Neural progenitor cell (in vitro differentiated cells): ENCODE measurements at regions not wholly inside any gene's neighbourhood (a gene's known extent, or its start where the extent isn't known, plus 50 kb on each side); places are given as distances from the start of the nearest gene placed in this dataset.

Experiments
- DNase-seq: peaks from one replicate; pipeline ENCODE4 v3.0.0-alpha.2; 2016; ENCODE audit warnings: low spot score
- H2AFZ ChIP-seq: fragments of 200-600 bp; sonication (generic); replicated peaks from 2 replicates; pipeline ENCODE4 v1.6.1; 2016; ENCODE audit warnings: antibody characterized with exemption
- H3F3A ChIP-seq: fragments of 200-600 bp; sonication (generic); 2 replicates; pipeline ENCODE4 v1.6.1; 2016; ENCODE audit warnings: antibody characterized with exemption, low read depth
- H3K27ac ChIP-seq: fragments of 200-600 bp; sonication (generic); 2 replicates; pipeline ENCODE4 v1.5.1; 2016; ENCODE audit warnings: mild to moderate bottlenecking
- H3K27me3 ChIP-seq: fragments of 200-600 bp; sonication (generic); 2 replicates; pipeline ENCODE4 v1.6.1; 2016; ENCODE audit warnings: mild to moderate bottlenecking, moderate library complexity
- H3K36me3 ChIP-seq: fragments of 200-600 bp; sonication (generic); 2 replicates; pipeline ENCODE4 v1.5.1; 2016
- H3K4me1 ChIP-seq: fragments of 200-600 bp; sonication (generic); 2 replicates; pipeline ENCODE4 v1.6.1; 2016; ENCODE audit warnings: mixed run types
- H3K4me2 ChIP-seq: fragments of 200-600 bp; sonication (generic); 2 replicates; pipeline ENCODE4 v1.6.1; 2016
- H3K4me3 ChIP-seq: fragments of 200-600 bp; sonication (generic); 2 replicates; pipeline ENCODE4 v1.5.1; 2016
- H3K79me2 ChIP-seq: fragments of 200-600 bp; sonication (generic); 2 replicates; pipeline ENCODE4 v1.6.1; 2016; ENCODE audit warnings: low read depth
- H3K9ac ChIP-seq: fragments of 200-600 bp; sonication (generic); 2 replicates; pipeline ENCODE4 v1.6.1; 2016
- H3K9me3 ChIP-seq: fragments of 200-600 bp; sonication (generic); 2 replicates; pipeline ENCODE4 v1.5.1; 2016; ENCODE audit warnings: low read depth
- H4K20me1 ChIP-seq: fragments of 200-600 bp; sonication (generic); 2 replicates; pipeline ENCODE4 v1.6.1; 2016; ENCODE audit warnings: low read depth
- H3K27ac Mint-ChIP-seq: 3 replicates; pipeline ENCODE4 v1.8.0; 2021; ENCODE audit warnings: mixed read lengths
- H3K27me3 Mint-ChIP-seq: 2 replicates; pipeline ENCODE4 v1.8.0; 2022; ENCODE audit warnings: low read depth, mild to moderate bottlenecking, inconsistent platforms, moderate library complexity, mixed read lengths; ENCODE audit not compliant: insufficient read depth
- H3K36me3 Mint-ChIP-seq: 3 replicates; pipeline ENCODE4 v1.8.0; 2021; ENCODE audit warnings: mixed read lengths
- H3K4me1 Mint-ChIP-seq: 3 replicates; pipeline ENCODE4 v1.8.0; 2021; ENCODE audit warnings: mixed read lengths
- H3K4me3 Mint-ChIP-seq: 3 replicates; pipeline ENCODE4 v1.8.0; 2021; ENCODE audit warnings: mild to moderate bottlenecking, moderate library complexity, mixed read lengths
- H3K9me3 Mint-ChIP-seq: 3 replicates; pipeline ENCODE4 v1.8.0; 2020; ENCODE audit warnings: mixed read lengths
- EZH2 ChIP-seq: fragments of 200-600 bp; sonication (generic); IDR thresholded peaks from 2 replicates; pipeline ENCODE4 v1.6.1; 2017; ENCODE audit warnings: antibody characterized with exemption, mild to moderate bottlenecking, moderate library complexity
- EZH2phosphoT487 ChIP-seq: fragments of 200-600 bp; sonication (generic); IDR thresholded peaks from 2 replicates; pipeline ENCODE4 v1.6.1; 2017; ENCODE audit warnings: antibody characterized with exemption
- TF ChIP-seq, protein P1 (sequence below): fragments of 200-600 bp; sonication (generic); IDR thresholded peaks from 2 replicates; pipeline ENCODE4 v1.5.1; 2017; ENCODE audit warnings: antibody characterized with exemption, mild to moderate bottlenecking

DNA sequence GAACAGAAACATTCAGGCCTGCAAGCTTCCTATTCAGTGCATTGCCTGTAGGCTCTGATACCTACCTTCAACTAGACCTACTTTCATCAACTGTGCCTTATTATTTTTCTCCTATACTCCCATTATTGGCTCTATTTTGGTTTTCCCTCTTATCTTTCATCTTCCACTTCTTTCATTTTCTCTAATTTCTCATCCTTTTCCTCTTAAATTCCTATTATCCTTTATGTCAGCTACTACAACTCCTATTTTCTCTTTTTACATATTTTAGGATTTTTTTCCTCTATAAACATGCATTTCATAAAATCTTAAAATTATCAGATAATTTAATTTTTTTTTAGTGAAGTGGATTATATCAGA, 61.6 kb upstream of the PRDM8 start:
- no peak overlapping the region for H3K4me3 Mint-ChIP-seq
- Histone ChIP-seq H3F3A (no peaks in the 10 kb centered on the region), H4K20me1 (no peaks in the 10 kb centered on the region), H3K79me2 (no peaks in the 10 kb centered on the region), H3K9ac (no peak overlapping the region), H2AFZ (no peak overlapping the region), H3K36me3 (no peaks in the 10 kb centered on the region), H3K27me3 (no peaks in the 10 kb centered on the region), H3K4me3 (no peak overlapping the region), H3K27ac (no peak overlapping the region), H3K9me3 (no peaks in the 10 kb centered on the region), H3K4me1 (no peaks in the 10 kb centered on the region), H3K4me2 (no peak overlapping the region)
- no peaks in the 10 kb centered on the region for H3K27me3 Mint-ChIP-seq
- DNase-seq: no peak
- H3K27ac Mint-ChIP-seq: no peak overlapping the region
- no peaks in the 10 kb centered on the region for H3K9me3 Mint-ChIP-seq
- H3K4me1 Mint-ChIP-seq: no peaks in the 10 kb centered on the region
- TF ChIP-seq EZH2 (no peak), EZH2phosphoT487 (no peak)
- TF ChIP-seq, protein P1, sequence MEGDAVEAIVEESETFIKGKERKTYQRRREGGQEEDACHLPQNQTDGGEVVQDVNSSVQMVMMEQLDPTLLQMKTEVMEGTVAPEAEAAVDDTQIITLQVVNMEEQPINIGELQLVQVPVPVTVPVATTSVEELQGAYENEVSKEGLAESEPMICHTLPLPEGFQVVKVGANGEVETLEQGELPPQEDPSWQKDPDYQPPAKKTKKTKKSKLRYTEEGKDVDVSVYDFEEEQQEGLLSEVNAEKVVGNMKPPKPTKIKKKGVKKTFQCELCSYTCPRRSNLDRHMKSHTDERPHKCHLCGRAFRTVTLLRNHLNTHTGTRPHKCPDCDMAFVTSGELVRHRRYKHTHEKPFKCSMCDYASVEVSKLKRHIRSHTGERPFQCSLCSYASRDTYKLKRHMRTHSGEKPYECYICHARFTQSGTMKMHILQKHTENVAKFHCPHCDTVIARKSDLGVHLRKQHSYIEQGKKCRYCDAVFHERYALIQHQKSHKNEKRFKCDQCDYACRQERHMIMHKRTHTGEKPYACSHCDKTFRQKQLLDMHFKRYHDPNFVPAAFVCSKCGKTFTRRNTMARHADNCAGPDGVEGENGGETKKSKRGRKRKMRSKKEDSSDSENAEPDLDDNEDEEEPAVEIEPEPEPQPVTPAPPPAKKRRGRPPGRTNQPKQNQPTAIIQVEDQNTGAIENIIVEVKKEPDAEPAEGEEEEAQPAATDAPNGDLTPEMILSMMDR: no peak
- no peaks in the 10 kb centered on the region for H3K36me3 Mint-ChIP-seq

DNA sequence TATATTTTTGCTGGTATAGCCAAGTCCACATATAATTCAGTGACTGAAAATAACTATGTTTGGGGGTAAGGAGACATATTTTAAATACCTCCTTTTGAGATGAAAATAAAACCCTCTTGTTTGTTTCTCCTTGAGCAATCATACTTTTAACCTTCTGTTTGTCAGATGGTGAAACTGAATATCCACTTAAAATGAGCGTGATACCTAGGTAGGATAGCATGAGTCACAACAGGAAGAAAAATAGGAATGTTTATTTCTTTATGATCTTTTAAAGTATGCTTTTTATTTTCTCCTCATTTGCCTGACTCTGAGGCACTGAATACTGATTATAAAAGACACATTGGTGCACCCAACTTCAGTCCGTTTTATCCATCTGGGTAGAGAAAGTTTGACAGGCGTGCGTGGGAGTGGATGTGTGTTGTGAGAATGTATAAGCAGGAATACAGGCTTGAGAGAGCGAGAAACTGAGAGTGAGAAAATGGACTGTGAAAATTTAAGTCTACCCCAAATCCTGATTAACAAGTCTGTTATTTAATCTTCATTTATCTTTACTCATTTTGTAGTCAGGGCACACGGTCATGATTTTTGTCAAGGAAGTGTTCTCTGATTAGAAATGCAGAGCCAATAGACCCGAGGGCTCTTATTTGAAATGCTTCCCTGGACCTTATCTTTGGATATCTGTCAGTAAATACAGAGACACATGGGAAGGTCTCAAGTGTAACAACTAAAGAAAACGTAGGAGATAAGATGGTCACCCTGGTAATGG, 62.1 kb upstream of the ANTXR2 start:
- Histone ChIP-seq H3K9me3 (no peaks in the 10 kb centered on the region), H3K27ac (no peak overlapping the region), H3F3A (no peaks in the 10 kb centered on the region), H4K20me1 (no peaks in the 10 kb centered on the region), H3K36me3 (no peaks in the 10 kb centered on the region), H2AFZ (no peak overlapping the region), H3K27me3 (no peaks in the 10 kb centered on the region), H3K4me1 (no peaks in the 10 kb centered on the region), H3K4me2 (no peak overlapping the region), H3K9ac (no peak overlapping the region), H3K4me3 (no peak overlapping the region), H3K79me2 (no peaks in the 10 kb centered on the region)
- H3K27me3 Mint-ChIP-seq: no peaks in the 10 kb centered on the region
- no peak overlapping the region for H3K27ac Mint-ChIP-seq
- TF ChIP-seq, protein P1: no peak
- no peak for TF ChIP-seq EZH2phosphoT487
- no peak for TF ChIP-seq EZH2
- no peaks in the 10 kb centered on the region for H3K4me1 Mint-ChIP-seq
- H3K9me3 Mint-ChIP-seq: no peaks in the 10 kb centered on the region
- no peaks in the 10 kb centered on the region for H3K36me3 Mint-ChIP-seq
- H3K4me3 Mint-ChIP-seq: no peak overlapping the region
- DNase-seq: no peak

DNA sequence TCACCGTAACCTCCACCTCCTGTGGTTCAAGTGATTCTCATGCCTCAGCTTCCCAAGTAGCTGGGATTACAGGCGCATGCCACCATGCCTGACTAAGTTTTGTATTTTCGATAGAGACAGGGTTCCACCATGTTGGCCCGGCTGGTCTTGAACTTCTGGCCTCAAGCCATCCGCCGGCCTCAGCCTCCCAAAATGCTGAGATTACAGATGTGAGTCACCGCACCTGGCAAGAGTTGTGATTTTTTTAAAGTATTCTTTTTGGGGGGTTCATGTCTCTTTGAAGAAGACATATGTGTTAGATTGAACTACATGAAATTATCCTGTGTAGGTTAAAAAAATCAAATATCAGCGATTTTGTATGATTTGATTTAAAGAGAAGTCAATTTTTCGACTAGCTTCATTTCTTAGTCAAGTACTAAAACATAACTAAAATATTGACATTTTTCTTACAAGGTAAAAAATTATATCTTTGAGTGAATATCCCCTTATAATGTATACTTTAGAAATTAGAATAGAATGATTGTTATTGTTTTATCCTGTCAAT, 60.3 kb upstream of the ANTXR2 start:
- no peak for DNase-seq
- H3K27ac Mint-ChIP-seq: no peak overlapping the region
- no peak overlapping the region for H3K4me3 Mint-ChIP-seq

More for the DNA sequence above, 60.3 kb upstream of the ANTXR2 start:
- Histone ChIP-seq H3K4me2 (no peak overlapping the region), H4K20me1 (no peaks in the 10 kb centered on the region), H3K4me1 (no peaks in the 10 kb centered on the region), H3K9ac (no peak overlapping the region), H3F3A (no peaks in the 10 kb centered on the region), H3K27me3 (no peaks in the 10 kb centered on the region), H3K4me3 (no peak overlapping the region), H2AFZ (no peak overlapping the region), H3K36me3 (no peaks in the 10 kb centered on the region), H3K9me3 (no peaks in the 10 kb centered on the region), H3K27ac (no peak overlapping the region), H3K79me2 (no peaks in the 10 kb centered on the region)
- no peak for TF ChIP-seq EZH2phosphoT487
- no peak for TF ChIP-seq EZH2
- TF ChIP-seq, protein P1: no peak
- Mint-ChIP-seq H3K4me1 (no peaks in the 10 kb centered on the region), H3K27me3 (no peaks in the 10 kb centered on the region), H3K9me3 (no peaks in the 10 kb centered on the region), H3K36me3 (no peaks in the 10 kb centered on the region)
